HG02840 (cell line): ENCODE measurements at regions not wholly inside any gene's neighbourhood (a gene's known extent, or its start where the extent isn't known, plus 50 kb on each side); places are given as distances from the start of the nearest gene placed in this dataset.
"Not testable (repeated sequence)": the region's sequence is repeated elsewhere in the genome, so short reads cannot be mapped to it uniquely, and the experiment has no call there.

Source experiments
- ATAC-seq: cut with Tn5 transposase; IDR thresholded peaks from one replicate; pipeline ENCODE4 v1.9.1; 2021; ENCODE audit warnings: mild to moderate bottlenecking, moderate library complexity, moderate number of reproducible peaks; ENCODE audit not compliant: unreplicated experiment, low FRiP score

DNA sequence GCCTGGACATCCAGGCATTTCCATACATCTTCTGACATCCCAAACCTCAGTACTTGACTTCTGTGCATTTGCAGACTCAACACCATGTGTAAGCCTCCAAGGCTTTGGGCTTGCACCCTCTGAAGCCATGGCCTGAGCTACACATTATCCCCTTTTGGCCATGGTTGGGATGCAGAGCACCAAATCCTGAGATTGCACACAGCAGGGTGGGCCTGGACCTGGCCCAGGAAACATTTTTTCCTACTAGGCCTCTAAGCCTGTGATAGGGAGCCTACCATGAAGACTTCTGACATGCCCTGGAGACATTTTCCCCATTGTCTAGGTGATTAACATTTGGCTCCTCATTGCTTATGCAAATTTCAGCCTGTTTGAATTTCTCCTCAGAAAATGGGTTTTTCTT lies 853.4 kb upstream of the SPRY2 start:
- ATAC-seq: no peak

DNA sequence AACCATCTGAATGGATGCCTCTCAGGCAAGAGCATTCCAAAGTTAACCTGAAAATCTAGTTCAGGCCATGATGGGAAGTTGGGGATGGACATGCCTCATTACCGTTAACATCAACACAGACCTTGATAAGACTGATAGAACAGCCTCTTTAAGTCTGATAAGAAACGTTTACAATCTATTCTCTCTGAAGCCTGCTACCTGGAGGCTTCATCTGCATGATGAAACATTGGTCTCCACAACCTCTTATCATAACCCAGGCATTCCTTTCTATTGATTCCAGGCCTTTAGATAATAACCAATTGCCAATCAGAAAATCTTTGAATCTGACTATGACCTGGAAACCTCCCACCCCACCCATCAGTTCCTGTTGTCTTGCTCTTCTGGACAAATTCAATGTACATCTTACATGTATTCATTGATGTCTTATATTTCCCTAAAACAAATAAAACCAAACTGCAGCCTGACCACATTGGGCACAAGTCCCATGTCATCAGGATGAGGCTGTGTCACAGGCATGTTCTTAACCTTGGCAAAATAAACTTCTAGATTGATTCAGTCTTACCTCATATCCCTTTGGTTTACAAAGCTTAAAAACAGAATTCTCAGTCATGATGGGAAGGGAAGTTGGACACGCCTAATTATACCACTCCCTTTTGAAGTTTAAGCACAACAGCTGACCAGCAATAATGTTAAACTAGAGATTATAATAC lies 843.8 kb upstream of the SPRY2 start:
- no peak for ATAC-seq

DNA sequence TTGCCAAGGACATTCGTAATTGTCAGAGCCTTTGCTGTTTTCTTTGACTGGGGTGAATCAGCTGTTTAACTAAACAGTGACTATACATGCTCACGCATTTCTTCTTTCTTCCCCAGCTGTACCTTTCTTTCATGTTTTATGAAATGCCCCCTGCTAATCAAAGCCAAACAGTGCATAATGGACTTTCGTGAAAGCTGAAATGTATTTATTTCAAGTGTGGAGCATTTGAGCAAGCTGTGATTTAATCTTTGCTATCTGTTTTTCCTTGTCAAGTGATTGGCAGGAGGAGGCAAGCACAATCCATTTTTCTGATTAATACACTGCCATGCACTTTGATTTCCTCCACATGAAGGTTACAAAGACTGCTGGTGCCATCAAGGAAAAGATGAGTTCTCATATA lies 831.7 kb upstream of the SPRY2 start:
- ATAC-seq: no peak

DNA sequence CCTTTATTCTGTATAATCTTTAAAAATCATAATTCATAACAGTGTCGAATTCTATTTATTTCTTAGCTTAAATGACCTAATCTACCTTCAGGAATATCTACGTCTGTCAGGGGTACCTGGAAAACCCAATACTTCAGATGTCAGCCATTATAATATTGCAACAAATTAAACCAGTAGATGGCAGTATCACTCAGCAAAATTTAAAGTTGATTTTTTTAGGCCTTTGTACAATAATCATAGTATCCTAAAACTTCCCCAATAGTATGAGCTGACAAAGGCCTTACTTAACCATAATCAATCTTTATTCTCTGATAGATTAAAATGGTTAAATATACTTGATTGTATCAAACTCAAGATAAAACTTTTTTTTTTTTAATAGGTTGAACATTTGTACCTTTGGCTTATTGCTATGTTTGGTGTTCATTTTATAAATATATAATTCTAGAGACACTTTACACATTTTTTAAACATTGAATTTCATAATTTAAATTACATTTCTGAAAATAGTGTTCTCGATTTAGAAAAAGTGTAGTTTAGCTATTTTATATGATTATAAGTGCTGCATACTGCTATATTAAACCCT lies 830.2 kb upstream of the SPRY2 start:
- ATAC-seq: no peak

DNA sequence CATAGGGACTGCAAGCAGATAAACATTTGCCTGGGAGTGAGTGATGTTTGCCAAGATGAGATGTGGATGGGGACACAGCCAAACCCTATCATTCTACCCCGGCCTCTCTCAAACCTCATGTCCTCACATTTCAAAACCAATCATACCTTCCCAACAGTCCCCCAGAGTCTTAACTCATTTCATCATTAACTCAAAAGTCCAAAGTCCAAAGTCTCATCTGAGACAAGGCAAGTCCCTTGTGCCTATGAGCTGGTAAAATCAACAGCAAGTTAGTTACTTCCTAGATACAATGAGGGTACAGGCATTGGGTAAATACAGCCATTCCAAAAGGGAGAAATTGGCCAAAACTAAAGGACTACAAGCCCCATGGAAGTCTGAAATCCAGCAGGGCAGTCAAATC lies 822.9 kb upstream of the SPRY2 start:
- not testable (repeated sequence) for ATAC-seq

DNA sequence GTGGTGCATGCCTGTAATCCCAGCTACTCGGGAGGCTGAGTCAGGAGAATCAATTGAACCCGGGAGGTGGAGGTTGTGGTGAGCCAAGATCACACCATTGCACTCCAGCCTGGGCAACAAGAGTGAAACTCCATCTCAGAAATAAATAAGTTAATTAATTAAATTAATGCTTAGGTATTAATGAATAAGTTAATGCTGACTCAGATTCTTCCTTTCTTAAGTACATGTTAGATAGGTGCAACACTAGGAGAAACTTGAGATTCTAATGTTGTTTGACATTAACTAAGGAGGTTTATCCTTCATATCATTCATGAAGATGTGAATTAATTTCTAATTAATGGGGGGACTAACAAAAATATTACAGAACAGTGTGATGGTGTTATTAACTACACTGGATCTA lies 812.6 kb upstream of the SPRY2 start:
- ATAC-seq: no peak

DNA sequence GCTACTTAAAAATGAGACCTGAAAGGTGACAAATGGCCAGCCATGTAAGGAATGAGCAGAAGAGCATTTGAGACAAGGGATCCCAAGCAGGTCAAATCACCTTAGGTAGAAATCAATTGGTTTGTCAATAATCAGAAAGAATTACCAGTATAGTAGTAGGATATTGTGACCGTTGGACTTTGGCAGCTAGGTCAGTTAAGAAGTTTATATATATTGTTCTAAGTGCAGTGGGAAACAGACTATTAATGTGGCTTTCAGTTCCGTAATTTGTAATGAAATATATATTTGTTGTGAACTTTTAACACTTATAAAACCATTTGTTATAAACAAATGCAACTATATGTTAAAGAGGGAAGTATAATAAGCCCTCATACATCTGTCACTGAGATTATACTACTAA lies 807.9 kb upstream of the SPRY2 start:
- no peak for ATAC-seq

DNA sequence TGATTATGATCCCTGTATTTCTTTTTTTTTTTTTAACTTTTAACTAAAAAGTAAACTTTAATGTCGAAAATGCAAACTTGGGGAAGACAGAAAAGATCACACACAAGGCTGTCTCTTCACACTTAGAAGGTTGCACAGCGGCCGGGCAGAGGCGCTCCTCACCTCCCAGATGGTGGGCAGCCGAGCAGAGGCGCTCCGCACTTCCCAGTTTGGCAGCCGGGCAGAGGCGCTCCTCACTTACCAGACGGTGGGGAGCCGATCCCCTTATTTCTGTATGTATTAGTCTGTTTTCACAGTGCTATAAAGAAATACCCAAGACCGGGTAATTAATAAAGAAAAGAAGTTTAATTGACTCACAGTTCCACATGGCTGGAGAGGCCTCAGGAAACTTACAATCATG lies 805.6 kb upstream of the SPRY2 start:
- not testable (repeated sequence) for ATAC-seq

DNA sequence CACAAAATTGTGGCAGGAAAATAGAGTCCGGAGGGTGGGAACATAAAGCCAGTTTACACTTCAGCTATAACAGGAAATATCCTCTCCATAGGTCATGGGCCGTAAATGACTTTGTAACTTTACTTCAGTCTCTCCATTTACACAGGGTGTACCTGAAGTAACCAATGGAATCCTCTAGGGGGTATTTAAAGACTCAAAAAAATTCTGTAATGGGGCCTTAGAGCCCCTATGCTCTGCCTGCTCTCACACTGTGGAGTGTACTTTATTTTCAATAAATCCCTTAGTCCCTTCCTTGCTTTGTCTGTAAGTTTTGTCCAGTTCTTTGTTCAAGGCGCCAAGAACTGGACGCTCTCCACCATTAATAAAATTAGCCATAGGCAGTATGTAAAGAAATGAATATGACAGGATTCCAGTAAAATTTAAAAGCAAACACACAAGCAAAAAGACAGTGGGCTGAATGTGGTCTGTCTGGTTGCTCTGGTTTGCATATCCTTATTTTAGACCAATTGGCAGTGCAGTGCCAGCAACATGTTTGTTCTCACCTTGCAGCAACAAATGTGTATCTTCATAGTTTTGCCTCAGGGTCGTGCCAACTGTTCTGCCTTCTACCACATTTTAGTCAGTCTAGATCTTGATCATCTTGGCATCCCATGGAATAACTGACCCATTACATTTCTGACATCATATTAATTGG lies 801.5 kb upstream of the SPRY2 start:
- ATAC-seq: no peak

DNA sequence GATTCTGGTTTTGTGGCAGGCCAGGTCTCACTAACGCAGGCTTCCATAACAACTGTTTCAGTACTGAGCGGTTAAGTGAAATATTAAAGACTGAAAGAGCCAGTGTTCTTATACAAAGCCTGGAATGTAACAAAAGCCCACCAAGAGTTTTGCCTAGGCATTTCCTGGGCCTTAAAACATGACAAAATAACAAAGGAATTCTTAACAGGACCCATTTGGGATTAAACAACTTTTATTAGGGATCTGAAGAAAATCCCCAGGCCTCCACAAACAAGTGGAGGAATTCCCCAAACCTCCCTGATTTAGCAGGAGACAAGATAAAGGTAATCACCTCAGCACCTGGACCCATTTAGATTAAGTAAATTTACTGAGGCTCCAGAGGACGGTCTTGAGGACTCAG lies 799.7 kb upstream of the SPRY2 start:
- ATAC-seq: no peak

DNA sequence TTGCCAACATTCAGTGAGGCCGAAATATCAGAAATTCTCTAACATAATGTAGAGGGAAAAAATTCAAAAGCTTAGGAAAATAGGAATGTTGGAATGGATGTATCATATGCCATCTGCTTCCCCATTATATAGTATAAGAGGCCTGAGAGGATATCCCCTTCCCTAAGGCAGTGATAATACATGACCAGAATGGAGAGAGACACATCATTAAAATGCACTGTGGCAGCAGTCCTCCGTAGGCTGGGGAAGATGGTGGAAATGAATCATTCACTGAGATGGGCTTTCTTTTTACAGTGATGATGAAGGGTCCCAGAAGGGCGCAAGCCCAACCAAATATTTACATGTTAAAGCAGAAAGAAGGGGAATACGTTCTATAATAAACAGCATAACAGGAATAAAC lies 799.1 kb upstream of the SPRY2 start:
- ATAC-seq: no peak

DNA sequence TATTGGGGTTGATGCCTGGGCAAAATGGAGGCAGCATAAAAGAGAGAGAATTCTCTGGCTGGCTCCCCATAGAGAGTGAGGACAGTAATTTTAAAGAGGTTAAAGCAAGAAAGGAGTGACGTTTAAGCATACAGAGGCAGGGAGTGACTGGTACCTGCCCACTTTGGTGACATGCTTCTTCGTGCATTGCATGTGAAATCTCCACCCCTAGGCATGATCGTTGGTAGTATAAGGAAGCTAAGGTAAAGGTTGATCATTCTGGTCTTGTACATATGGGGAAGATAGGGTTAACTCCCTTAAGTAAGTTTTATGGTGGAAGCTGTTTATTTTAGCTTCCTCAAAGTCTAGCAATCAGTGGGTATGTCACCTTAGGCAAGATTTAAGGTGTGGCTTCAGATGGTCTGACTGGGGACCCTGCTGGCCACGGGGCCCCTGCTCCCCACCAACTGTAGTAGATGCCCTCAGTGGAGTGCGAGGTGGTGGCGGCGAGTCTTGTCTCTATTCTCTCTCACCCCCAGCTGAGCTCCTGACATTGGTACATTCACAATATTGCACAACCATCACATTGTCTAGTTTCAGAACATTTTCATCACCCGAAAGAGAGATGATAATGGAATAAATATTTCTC lies 797.5 kb upstream of the SPRY2 start:
- no peak for ATAC-seq

DNA sequence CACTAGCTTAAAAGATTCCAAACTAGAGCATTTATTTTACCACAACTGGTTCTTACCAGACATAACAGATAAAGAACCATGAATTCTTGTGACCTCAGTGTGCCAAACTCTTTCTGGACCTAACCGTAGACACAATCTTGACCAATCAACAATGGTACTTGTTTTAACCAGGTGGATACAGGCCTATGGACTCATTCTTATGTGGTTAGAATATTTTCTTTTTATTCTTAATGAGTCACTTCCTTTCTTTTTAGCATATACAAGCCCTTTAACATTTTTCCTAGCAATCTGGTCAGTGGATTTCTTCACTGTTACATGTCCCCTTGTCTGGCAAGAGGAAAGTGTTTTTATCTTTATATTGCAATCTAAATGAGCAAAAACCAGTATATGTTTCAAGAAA lies 792.1 kb upstream of the SPRY2 start:
- no peak for ATAC-seq

DNA sequence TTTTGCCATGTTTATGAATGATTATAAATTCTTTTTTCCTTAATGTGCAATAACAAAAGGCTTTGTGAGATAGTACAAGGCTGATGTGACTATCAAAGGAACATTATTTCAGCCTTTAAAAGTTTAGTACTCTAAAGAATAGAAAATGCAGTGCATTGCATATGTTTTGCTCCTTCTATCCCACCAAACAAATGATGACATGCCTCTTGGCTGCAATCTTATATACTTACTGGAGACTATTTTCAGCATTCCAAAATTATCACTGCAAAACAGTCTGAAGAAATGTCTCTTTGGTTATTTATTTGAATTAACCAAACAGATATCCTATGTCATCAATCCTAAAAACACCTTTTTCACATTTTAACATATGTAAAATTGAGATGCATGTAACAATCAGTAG lies 776.5 kb upstream of the SPRY2 start:
- no peak for ATAC-seq

DNA sequence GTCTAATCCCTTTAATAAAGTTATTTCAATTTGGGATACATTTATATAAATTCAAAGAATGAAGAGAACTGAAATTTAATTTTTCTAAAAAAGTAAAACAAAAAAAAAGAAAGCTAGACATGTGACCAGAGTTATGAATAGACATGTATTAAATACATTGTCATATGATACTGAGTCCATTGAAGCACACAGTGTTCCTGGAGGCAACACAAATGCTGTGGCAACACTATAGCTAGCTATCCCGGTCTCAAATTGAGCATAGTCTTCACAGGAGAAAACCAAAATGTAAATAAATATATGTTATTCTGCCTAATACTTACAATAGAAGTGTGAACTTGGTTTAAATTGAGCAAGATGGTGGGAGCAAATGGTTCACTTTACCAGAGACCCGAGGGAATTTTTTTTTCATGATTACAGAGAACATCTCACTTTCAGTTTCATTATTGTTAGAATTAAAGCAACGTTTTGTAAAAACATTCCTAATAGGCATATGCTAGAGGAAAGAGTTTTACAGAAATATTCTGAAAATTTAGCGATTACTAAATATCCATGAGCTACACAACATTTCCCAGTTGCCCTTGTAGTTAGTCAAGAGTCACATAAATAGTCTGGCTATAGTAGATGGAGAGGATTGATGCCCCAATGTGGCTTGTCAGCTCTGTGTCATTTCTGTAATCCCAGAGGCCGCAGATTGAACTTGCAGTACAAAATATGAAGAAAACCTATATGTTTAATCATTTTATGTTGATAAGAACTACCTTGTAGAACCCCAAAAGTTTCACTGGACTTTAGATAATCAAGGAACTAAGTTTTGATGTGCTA lies 775.7 kb upstream of the SPRY2 start:
- no peak for ATAC-seq

DNA sequence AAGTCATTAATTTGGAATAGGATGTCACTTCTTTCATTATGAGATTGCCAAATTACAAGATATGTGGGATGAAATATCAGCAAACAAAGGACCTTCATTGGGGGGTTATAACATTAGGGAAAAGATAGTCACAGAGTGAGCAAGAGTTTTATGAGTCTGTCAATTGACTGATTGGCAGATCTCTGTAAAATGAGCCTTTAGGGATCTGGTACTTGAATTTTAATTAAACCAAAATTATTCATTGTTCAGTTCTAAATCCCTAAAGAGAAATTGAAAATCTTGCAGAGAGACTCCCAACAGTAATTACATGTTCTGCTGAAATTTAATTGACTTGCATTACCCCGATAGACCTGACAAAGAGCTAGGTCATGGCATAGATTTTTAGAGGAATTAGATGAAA lies 768.1 kb upstream of the SPRY2 start:
- ATAC-seq: no peak

DNA sequence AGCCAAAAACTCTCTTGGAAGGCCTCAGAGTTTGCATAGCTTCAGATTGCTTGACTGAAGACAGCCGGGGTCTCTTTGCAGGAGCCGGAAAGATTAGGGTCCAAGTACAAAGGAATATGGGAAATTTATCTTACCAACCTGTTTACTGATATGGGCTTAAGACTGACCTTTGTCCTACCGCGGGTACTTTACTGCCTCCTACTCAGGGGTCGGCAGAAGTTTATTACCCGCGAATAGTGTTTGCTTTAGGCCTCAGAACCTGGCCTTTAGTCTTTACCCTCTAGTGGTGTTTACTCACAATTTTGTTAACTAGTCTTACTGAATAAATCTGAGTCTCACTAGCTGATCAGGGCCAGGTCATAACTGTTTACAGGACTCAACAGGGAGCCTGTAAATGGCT lies 765.4 kb upstream of the SPRY2 start:
- no peak for ATAC-seq

DNA sequence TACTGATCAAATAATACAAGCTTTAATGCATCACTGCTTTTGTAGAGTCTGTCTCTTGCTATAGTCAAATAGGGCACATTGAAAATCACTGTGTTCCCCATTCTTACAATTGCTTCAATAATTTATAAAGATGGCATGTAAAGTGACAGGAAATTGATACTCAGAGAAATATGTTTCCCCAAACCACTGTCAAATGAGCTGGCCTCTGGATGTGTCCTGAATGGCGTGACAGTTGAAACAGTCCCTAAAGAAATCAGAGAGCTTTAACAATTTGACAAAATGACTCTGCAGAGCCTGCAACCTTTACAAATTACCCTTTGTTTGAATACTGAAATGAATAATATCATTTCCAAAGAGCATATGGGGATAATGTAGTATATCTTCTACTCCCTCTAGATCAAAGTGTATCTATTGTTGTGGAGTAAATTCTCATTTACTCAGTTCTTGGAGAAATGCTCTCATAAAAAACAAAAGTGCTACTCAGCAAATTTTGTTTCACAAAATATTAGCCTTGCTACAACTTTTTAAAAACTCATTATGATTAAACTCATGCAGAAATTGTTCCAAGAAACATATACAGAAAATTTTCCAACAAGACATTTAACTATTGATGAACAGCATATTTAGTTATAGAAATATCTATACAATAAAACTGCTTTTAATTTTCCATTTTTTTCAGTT lies 763.2 kb upstream of the SPRY2 start:
- ATAC-seq: no peak

DNA sequence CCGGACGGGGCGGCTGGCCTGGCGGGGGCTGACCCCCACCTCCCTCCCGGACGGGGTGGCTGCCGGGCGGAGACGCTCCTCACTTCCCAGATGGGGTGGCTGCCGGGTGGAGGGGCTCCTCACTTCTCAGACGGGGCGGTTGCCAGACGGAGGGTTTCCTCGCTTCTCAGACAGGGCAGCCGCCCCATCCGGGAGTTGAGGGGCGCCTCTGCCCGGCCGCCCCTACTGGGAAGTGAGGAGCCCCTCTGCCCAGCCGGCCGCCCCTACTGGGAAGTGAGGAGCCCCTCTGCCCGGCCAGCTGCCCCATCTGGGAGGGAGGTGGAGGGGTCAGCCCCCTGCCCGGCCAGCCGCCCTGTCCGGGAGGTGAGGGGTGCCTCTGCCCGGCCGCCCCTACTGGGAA lies 761.1 kb upstream of the SPRY2 start:
- not testable (repeated sequence) for ATAC-seq
